SK-N-SH treated with all-trans-retinoic acid at 6 μM for 48 hours (cell line): ENCODE measurements at regions not wholly inside any gene's neighbourhood (a gene's known extent, or its start where the extent isn't known, plus 50 kb on each side); places are given as distances from the start of the nearest gene placed in this dataset.

Source experiments
- ATAC-seq: fragments of 200-7000 bp; cut with Tn5 transposase; 3 replicates; pipeline ENCODE4 v1.9.1; 2020; ENCODE audit warnings: mild to moderate bottlenecking, moderate library complexity
- ARNTL ChIP-seq: fragments of 450-650 bp; formaldehyde crosslinking; IDR thresholded peaks from 2 replicates; pipeline ENCODE4 v1.5.0; 2020; ENCODE audit warnings: low read depth, mild to moderate bottlenecking, moderate library complexity, borderline replicate concordance
- BACH2 ChIP-seq: fragments of 250-450 bp; sonication (Bioruptor Pico); IDR thresholded peaks from 2 replicates; pipeline ENCODE4 v1.9.0; 2021; ENCODE audit warnings: mild to moderate bottlenecking, borderline replicate concordance
- CREB5 ChIP-seq: fragments of 250-450 bp; sonication (Bioruptor Pico); IDR thresholded peaks from 2 replicates; pipeline ENCODE4 v1.5.1; 2020; ENCODE audit warnings: low read depth, mild to moderate bottlenecking, moderate library complexity
- CSDC2 ChIP-seq: fragments of 250-450 bp; sonication (Bioruptor Pico); IDR thresholded peaks from 2 replicates; pipeline ENCODE4 v1.5.0; 2020; ENCODE audit warnings: mild to moderate bottlenecking, moderate library complexity
- ESRRG ChIP-seq: fragments of 250-450 bp; sonication (Bioruptor Pico); IDR thresholded peaks from 2 replicates; pipeline ENCODE4 v1.6.1; 2021; ENCODE audit warnings: mild to moderate bottlenecking
- GLIS3 ChIP-seq: fragments of 250-450 bp; sonication (Bioruptor Pico); IDR thresholded peaks from 2 replicates; pipeline ENCODE4 v1.5.0; 2020; ENCODE audit warnings: mild to moderate bottlenecking, moderate library complexity
- ISL1 ChIP-seq: fragments of 250-450 bp; sonication (Bioruptor Pico); IDR thresholded peaks from 2 replicates; pipeline ENCODE4 v2.1.2; 2022; ENCODE audit warnings: mild to moderate bottlenecking, moderate library complexity
- OSR1 ChIP-seq: fragments of 250-450 bp; sonication (Bioruptor Pico); IDR thresholded peaks from 2 replicates; pipeline ENCODE4 v1.8.0; 2022; ENCODE audit warnings: moderate library complexity, mild to moderate bottlenecking, inconsistent platforms
- PATZ1 ChIP-seq: fragments of 250-450 bp; sonication (Bioruptor Pico); IDR thresholded peaks from 2 replicates; pipeline ENCODE4 v1.8.0; 2020; ENCODE audit warnings: mild to moderate bottlenecking, moderate library complexity, borderline replicate concordance
- POU6F1 ChIP-seq: fragments of 250-450 bp; sonication (Bioruptor Pico); IDR thresholded peaks from 2 replicates; pipeline ENCODE4 v1.8.0; 2021; ENCODE audit warnings: low read depth, mild to moderate bottlenecking, moderate library complexity, borderline replicate concordance
- PPARA ChIP-seq: fragments of 250-450 bp; sonication (Bioruptor Pico); IDR thresholded peaks from 2 replicates; pipeline ENCODE4 v1.5.0; 2020; ENCODE audit warnings: mild to moderate bottlenecking, borderline replicate concordance
- RARB ChIP-seq: fragments of 250-450 bp; sonication (Bioruptor Pico); IDR thresholded peaks from 2 replicates; pipeline ENCODE4 v1.8.0; 2021; ENCODE audit warnings: mild to moderate bottlenecking, moderate library complexity
- SNAI2 ChIP-seq: fragments of 250-450 bp; sonication (Bioruptor Pico); IDR thresholded peaks from 2 replicates; pipeline ENCODE4 v1.5.0; 2020; ENCODE audit warnings: mild to moderate bottlenecking, moderate library complexity
- TCF4 ChIP-seq: fragments of 250-450 bp; sonication (Bioruptor Pico); IDR thresholded peaks from 2 replicates; pipeline ENCODE4 v1.8.0; 2021; ENCODE audit warnings: mild to moderate bottlenecking, moderate library complexity, borderline replicate concordance
- TOX ChIP-seq: fragments of 250-450 bp; sonication (Bioruptor Pico); IDR thresholded peaks from 2 replicates; pipeline ENCODE4 v1.8.0; 2021; ENCODE audit warnings: mild to moderate bottlenecking, moderate library complexity, borderline replicate concordance
- TSHZ2 ChIP-seq: fragments of 250-450 bp; sonication (Bioruptor Pico); IDR thresholded peaks from 2 replicates; pipeline ENCODE4 v1.5.0; 2020; ENCODE audit warnings: mild to moderate bottlenecking, moderate library complexity
- ZC3H10 ChIP-seq: fragments of 250-450 bp; sonication (Bioruptor Pico); IDR thresholded peaks from 2 replicates; pipeline ENCODE4 v1.5.1; 2021; ENCODE audit warnings: mild to moderate bottlenecking, moderate library complexity
- ZFP3 ChIP-seq: fragments of 250-450 bp; sonication (Bioruptor Pico); IDR thresholded peaks from 2 replicates; pipeline ENCODE4 v1.5.0; 2020; ENCODE audit warnings: mild to moderate bottlenecking, moderate library complexity
- ZFP30 ChIP-seq: fragments of 450-650 bp; formaldehyde crosslinking; IDR thresholded peaks from 2 replicates; pipeline ENCODE4 v1.5.0; 2022; ENCODE audit warnings: mild to moderate bottlenecking, moderate library complexity
- ZNF565 ChIP-seq: fragments of 450-650 bp; formaldehyde crosslinking; conservative IDR thresholded peaks from 2 replicates; pipeline ENCODE4 v1.5.0; 2020; ENCODE audit warnings: low read depth, mild to moderate bottlenecking, moderate library complexity
- ZNF70 ChIP-seq: fragments of 450-650 bp; formaldehyde crosslinking; IDR thresholded peaks from 2 replicates; pipeline ENCODE4 v1.5.0; 2020; ENCODE audit warnings: mild to moderate bottlenecking, moderate library complexity
- ZNF8 ChIP-seq: fragments of 450-650 bp; formaldehyde crosslinking; IDR thresholded peaks from 2 replicates; pipeline ENCODE4 v1.5.0; 2020; ENCODE audit warnings: mild to moderate bottlenecking, moderate library complexity

GRCh38 chr4:17251101-17251500, 260.8 kb downstream of the QDPR start:
- TF ChIP-seq ARNTL (CRISPR knock-in tag) (no peak), ESRRG (CRISPR knock-in tag) (no peak), CREB5 (CRISPR knock-in tag) (no peak), PATZ1 (no peak), TOX (CRISPR knock-in tag) (no peak), TCF4 (CRISPR knock-in tag) (no peak), ZNF70 (CRISPR knock-in tag) (no peak), CSDC2 (CRISPR knock-in tag) (no peak), GLIS3 (CRISPR knock-in tag) (no peak), POU6F1 (CRISPR knock-in tag) (no peak), OSR1 (CRISPR knock-in tag) (no peak), ZNF565 (CRISPR knock-in tag) (no peak), BACH2 (CRISPR knock-in tag) (no peak), TSHZ2 (CRISPR knock-in tag) (no peak), ZC3H10 (CRISPR knock-in tag) (no peak), ZFP30 (no peak), SNAI2 (no peak), RARB (CRISPR knock-in tag) (no peak), ZFP3 (CRISPR knock-in tag) (no peak)
- no peak for ATAC-seq

- no peak for ATAC-seq
Observed at GRCh38 chr4:17250591-17250990, 261.3 kb downstream of the QDPR start.

More at GRCh38 chr4:17250591-17250990, 261.3 kb downstream of the QDPR start:
- TF ChIP-seq ARNTL (CRISPR knock-in tag) = no peak
- no peak for TF ChIP-seq ISL1 (CRISPR knock-in tag)
- TF ChIP-seq CSDC2 (CRISPR knock-in tag) = no peak
- TF ChIP-seq ZC3H10 (CRISPR knock-in tag) = no peak
- TF ChIP-seq ZFP3 (CRISPR knock-in tag) = no peak
- no peak for TF ChIP-seq ESRRG (CRISPR knock-in tag)
- no peak for TF ChIP-seq ZNF70 (CRISPR knock-in tag)
- no peak for TF ChIP-seq ZNF8
- TF ChIP-seq PATZ1 = no peak
- TF ChIP-seq CREB5 (CRISPR knock-in tag) = no peak
- TF ChIP-seq BACH2 (CRISPR knock-in tag) = no peak
- TF ChIP-seq PPARA (CRISPR knock-in tag) = no peak
- TF ChIP-seq SNAI2 = no peak
- TF ChIP-seq ZNF565 (CRISPR knock-in tag) = no peak
- TF ChIP-seq ZFP30 = no peak
- TF ChIP-seq TOX (CRISPR knock-in tag) = no peak
- no peak for TF ChIP-seq OSR1 (CRISPR knock-in tag)
- no peak for TF ChIP-seq TCF4 (CRISPR knock-in tag)
- TF ChIP-seq TSHZ2 (CRISPR knock-in tag) = no peak
